Esophagus squamous epithelium (tissue), 4 donors: ENCODE measurements at regions not wholly inside any gene's neighbourhood (a gene's known extent, or its start where the extent isn't known, plus 50 kb on each side); places are given as distances from the start of the nearest gene placed in this dataset.

Experiments used
- POLR2A ChIP-seq, 4 donors: fragments of 450-650 bp; IDR thresholded peaks; one replicate each; pipeline ENCODE4 v1.6.1; 2017; ENCODE audit warnings: antibody characterized with exemption in 4 of 4, mild to moderate bottlenecking in 4 of 4, moderate library complexity in 3 of 4
- TF ChIP-seq, protein P1 (sequence below), 6 experiments: fragments of 450-650 bp in 4 of 6; fragments of 200-600 bp in 2 of 6; sonication (generic) in 2 of 6; IDR thresholded peaks; one replicate each; pipeline ENCODE4 v1.5.1; 2016 to 2019; ENCODE audit warnings: antibody characterized with exemption in 6 of 6, mild to moderate bottlenecking in 4 of 6, moderate library complexity in 4 of 6

DNA sequence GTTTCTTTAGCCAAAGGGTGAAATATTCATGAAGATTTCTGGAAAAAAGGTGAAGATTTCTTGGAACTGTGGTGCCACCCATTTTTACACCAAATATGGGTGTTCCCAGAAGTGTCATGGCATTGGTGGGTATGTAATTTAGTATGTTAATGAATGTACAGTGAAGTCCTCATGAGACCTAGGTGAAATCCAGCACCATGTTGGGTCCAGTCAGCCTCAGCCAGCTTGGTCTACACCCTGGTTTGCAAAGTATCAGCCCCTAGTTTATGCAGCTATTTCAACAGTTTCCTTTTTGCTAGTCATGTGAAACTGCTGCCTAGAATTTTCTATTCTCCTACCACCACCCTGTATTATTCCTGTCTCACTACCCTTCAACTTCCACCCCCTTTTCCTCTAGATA is 63.1 kb upstream of the CXADR start:
- TF ChIP-seq, protein P1, sequence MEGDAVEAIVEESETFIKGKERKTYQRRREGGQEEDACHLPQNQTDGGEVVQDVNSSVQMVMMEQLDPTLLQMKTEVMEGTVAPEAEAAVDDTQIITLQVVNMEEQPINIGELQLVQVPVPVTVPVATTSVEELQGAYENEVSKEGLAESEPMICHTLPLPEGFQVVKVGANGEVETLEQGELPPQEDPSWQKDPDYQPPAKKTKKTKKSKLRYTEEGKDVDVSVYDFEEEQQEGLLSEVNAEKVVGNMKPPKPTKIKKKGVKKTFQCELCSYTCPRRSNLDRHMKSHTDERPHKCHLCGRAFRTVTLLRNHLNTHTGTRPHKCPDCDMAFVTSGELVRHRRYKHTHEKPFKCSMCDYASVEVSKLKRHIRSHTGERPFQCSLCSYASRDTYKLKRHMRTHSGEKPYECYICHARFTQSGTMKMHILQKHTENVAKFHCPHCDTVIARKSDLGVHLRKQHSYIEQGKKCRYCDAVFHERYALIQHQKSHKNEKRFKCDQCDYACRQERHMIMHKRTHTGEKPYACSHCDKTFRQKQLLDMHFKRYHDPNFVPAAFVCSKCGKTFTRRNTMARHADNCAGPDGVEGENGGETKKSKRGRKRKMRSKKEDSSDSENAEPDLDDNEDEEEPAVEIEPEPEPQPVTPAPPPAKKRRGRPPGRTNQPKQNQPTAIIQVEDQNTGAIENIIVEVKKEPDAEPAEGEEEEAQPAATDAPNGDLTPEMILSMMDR (IDR thresholded peaks at IDR 0.05) = no peak
- TF ChIP-seq POLR2A (IDR thresholded peaks at IDR 0.05) = no peak
